NCI-H128 (cell line): ENCODE measurements at regions not wholly inside any gene's neighbourhood (a gene's known extent, or its start where the extent isn't known, plus 50 kb on each side); places are given as distances from the start of the nearest gene placed in this dataset.
"Not testable (repeated sequence)": the region's sequence is repeated elsewhere in the genome, so short reads cannot be mapped to it uniquely, and the experiment has no call there.

Experiments
- DNase-seq: peaks from one replicate; lab custom pipeline; 2025; ENCODE audit not compliant: unreplicated experiment; lab: John Stamatoyannopoulos, UW

DNA sequence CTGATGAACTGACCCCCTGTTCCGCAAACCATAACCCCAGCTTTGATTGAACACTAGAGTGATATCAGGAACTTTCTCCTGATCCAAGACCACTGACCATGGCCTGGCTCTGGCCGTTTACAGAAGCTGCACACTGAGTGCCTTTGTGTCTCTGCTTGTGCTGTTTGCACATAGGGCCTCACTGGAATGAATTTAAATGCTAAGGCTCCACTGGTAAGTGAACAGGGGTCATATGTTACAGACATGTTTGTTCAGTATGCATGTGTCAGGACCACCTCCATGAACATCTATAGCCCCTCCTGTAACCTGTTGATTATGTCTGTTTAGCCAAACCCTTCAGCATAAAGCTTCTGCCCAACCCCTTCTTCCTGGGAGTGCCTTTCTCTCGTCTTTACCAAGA lies 1239.8 kb downstream of the TMEM121 start:
- no peak for DNase-seq

DNA sequence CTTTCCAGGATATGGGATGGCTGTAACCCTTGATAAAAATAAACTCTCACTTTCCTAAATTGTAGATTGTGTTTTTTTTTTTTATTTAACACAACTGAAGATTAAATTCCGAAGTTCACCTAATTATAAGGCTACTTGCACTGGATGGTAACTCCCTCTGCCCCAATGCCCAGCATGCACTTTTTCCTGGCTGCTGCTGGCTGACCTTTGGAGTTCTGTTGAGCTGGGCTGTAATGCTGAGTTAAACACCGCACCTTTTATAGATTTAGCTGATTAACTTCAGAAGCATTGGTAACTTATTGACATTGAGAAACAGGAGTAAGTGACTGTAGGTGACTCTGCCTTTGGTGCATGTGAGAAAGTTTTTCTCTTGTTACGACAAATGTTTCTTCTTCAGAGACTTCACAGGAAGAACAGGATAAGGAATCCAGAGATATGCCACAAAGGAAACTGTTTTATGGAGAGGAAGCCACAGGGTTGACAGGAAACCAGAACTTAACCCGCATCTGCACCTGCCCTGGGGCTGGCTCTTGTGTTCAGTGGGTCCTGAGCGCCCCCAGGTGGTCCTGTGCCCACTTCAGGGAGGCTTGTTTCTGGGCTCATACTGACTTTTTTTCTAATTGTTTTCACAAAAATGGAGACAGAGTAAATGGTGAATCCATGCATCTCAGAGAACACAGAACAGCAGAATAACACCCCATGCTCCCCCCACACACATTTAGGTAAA lies 1240.3 kb downstream of the TMEM121 start:
- DNase-seq, result not testable (repeated sequence)

- DNase-seq, result not testable (repeated sequence)
These were observed 1241.8 kb downstream of the TMEM121 start for GRCh38 chr14:106768230-106768629.

GRCh38 chr14:106768972-106769700 lies 1242.8 kb downstream of the TMEM121 start:
- DNase-seq, result not testable (repeated sequence)

GRCh38 chr14:106770158-106770672 lies 1243.8 kb downstream of the TMEM121 start:
- not testable (repeated sequence) for DNase-seq

DNA sequence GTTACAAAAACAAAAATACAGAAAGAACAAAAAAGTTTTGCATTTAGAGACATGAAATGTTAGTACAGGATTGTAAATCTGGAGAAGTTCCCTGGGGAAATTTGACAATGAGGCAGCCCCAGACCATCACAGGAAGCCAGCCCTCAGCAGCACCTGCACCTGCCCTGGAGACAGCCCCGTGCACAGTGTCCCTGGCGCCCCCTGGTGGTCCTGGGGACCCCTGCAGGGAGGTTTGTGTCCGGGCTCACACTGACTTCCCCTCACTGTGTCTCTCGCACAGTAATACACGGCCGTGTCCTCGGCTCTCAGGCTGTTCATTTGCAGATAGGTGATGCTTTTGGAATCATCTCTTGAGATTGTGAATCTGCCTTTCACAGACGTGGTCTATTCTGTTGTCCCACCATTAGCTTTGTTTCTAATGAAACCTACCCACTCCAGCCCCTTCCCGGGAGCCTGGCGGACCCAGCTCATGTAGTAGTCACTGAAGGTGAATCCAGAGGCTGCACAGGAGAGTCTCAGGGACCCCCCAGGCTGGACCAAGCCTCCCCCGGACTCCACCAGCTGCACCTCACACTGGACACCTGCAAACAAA lies 1248.6 kb downstream of the TMEM121 start:
- DNase-seq, result not testable (repeated sequence)

GRCh38 chr14:106776395-106776983 lies 1250.1 kb downstream of the TMEM121 start:
- DNase-seq, result no peak

- DNase-seq, result no peak
These were observed 1252.6 kb downstream of the TMEM121 start for GRCh38 chr14:106778986-106779385.

DNA sequence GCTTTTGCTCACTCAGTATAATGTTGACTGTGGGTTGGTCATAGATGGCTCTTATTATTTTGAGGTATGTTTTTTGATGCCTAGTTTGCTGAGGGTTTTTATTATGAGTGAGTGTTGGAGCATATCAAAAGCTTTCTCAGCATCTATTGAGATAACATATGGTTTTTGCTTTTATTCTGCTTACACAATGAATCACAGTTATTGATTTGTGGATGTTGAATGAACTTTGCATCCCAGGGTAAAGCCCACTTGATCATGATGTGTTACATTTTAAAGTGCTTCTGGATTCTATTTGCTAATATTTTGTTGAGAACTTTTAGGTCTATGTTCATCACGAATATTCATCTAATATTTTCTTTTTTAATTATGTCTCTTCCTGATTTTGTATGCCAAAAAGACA lies 1260.3 kb downstream of the TMEM121 start:
- DNase-seq, result no peak

DNA sequence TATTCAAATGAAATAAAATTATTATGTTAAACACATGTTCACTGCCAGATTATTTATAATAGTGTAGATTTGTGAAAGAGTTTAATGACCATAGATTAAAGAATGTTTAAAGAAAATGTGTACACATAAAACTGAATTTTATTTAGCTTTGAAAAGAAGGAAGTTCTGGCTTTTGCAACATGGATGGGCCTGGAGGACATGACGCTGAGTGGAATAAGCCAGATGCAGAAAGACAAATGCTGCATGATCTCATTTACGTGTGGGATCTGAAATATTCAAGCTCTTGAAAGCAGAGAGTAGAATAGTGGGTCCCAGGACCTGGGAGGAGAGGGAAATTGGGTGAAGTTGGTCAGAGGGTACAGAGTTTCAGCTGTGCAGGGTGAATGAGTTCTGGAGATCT lies 1261.2 kb downstream of the TMEM121 start:
- no peak for DNase-seq

DNA sequence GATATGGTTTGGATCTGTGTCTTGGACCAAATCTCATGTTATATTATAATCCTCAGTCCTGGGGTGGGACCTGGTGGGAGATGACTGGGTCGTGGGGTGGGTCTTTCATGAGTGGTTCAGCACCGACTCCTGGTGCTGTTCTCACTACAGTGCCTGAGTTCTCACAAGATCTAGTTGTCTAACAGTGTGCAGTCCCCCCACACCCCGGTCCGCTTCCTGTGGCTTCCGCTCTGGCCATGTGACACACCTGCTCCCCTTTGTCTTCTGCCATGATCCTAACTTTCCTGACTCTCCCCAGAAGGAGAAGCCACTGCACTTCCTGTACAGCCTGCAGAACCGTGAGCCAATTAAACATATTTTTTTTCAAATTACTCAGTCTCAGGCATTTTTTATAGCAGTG lies 1262.2 kb downstream of the TMEM121 start:
- DNase-seq, result no peak

- DNase-seq, result no peak
These were observed 1262.9 kb downstream of the TMEM121 start for GRCh38 chr14:106789318-106789717.

DNA sequence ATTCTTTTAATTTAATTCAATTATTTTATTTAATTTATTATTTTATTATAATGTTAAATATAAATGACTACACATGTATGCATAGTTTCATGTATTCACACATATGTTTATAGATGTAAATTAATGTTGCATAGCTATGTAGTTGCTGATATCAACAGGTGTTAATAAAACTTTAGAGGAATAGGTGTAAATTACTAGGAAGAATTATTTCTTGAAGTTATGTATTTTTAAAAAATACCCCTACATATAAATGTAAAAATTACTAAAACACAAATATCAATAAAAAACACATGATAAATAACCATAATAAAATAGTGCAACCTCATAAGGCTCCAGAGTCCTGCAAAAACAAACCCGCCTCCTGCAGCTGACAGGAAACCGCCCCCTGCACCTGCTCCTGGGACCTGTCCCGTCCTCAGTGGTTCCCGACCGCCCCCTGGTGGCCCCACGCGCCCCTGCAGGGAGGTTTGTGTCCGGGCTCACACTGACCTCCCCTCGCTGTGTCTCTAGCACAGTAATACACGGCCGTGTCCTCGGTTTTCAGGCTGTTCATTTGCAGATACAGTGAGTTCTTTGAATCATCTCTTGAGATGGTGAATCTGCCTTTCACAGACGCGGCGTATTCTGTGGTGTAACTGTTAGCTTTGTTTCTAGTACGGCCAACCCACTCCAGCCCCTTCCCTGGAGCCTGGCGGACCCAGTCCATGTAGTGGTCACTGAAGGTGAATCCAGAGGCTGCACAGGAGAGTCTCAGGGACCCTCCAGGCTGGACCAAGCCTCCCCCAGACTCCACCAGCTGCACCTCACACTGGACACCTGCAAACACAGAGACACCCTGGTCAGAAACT lies 1264.0 kb downstream of the TMEM121 start:
- DNase-seq, result no peak

DNA sequence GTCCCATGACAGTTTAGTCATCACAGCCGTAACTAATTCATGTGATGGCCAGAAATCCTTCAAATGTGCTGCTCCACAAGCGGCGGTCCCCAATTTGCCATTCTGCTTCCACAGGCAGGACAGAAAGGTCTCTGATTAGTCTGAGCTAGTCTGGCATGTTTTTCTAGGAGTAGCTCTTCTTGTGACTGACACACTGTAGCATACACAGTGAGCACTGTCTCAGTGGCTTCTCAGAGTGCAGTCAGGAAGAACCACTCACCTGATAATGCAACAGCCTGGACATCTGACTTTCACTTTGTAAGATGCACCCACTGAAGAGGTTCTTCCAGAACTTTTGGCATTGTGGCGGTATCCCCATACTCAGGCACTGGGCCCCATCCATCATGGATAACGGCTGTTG lies 1266.2 kb downstream of the TMEM121 start:
- DNase-seq, result no peak

- DNase-seq, result not testable (repeated sequence)
These were observed 1271.8 kb downstream of the TMEM121 start for GRCh38 chr14:106798166-106798565.

- DNase-seq, result no peak
These were observed 1276.3 kb downstream of the TMEM121 start for GRCh38 chr14:106802413-106803364.

- DNase-seq, result no peak
These were observed 1277.0 kb downstream of the TMEM121 start for GRCh38 chr14:106803379-106803778.

DNA sequence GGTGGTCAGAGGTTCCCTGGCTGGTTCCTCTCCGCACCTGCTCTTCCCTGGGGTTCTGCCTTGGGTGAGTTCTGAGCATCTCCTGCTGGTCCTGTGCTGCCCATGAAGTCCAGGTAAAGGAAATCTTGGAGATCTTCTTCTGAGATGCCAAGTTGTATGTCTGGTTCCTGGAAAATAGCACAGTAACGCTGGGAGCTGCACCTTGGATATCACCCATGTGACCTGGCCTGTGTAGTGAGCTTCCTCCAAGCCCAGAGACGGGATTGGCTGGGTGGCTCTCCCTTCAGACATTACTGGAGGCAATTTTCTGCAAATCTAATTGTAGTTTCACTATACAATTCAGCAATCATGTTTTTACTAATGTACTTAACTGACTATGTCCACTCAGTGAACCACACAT lies 1281.1 kb downstream of the TMEM121 start:
- DNase-seq, result no peak

- DNase-seq, result no peak
These were observed 1282.1 kb downstream of the TMEM121 start for GRCh38 chr14:106808458-106808857.
